Osteocyte (in vitro differentiated cells): ENCODE measurements at regions not wholly inside any gene's neighbourhood (a gene's known extent, or its start where the extent isn't known, plus 50 kb on each side); places are given as distances from the start of the nearest gene placed in this dataset.

Experiments used
- DNase-seq: peaks from one replicate; pipeline ENCODE4 v3.0.0; 2021; ENCODE audit warnings: mixed read lengths; ENCODE audit not compliant: unreplicated experiment; ENCODE audit errors: extremely low spot score
- H3K27ac Mint-ChIP-seq: one replicate; pipeline ENCODE4 v1.8.0; 2021; ENCODE audit warnings: mild to moderate bottlenecking, mixed read lengths; ENCODE audit not compliant: unreplicated experiment
- H3K27me3 Mint-ChIP-seq: one replicate; pipeline ENCODE4 v1.8.0; 2021; ENCODE audit warnings: mixed read lengths; ENCODE audit not compliant: unreplicated experiment
- H3K36me3 Mint-ChIP-seq: one replicate; pipeline ENCODE4 v1.8.0; 2021; ENCODE audit warnings: mixed read lengths; ENCODE audit not compliant: unreplicated experiment
- H3K4me1 Mint-ChIP-seq: one replicate; pipeline ENCODE4 v1.8.0; 2021; ENCODE audit warnings: mixed read lengths; ENCODE audit not compliant: unreplicated experiment
- H3K4me3 Mint-ChIP-seq: one replicate; pipeline ENCODE4 v1.8.0; 2021; ENCODE audit warnings: mild to moderate bottlenecking, moderate library complexity, mixed read lengths; ENCODE audit not compliant: unreplicated experiment
- H3K9me3 Mint-ChIP-seq: one replicate; pipeline ENCODE4 v1.8.0; 2021; ENCODE audit warnings: mixed read lengths; ENCODE audit not compliant: unreplicated experiment
- CTCF ChIP-seq: fragments of 200-600 bp; sonication (generic); IDR thresholded peaks from 2 replicates; pipeline ENCODE4 v1.5.0; 2021; ENCODE audit warnings: antibody characterized with exemption, mild to moderate bottlenecking, moderate library complexity

- H3K27me3 Mint-ChIP-seq: no peaks in the 10 kb centered on the region
- H3K4me3 Mint-ChIP-seq: no peak overlapping the region
- DNase-seq: no peak
- peaks cover 18% of the 10 kb centered on the region for H3K4me1 Mint-ChIP-seq
- H3K27ac Mint-ChIP-seq: no peak overlapping the region
- no peaks in the 10 kb centered on the region for H3K36me3 Mint-ChIP-seq
- H3K9me3 Mint-ChIP-seq: no peaks in the 10 kb centered on the region
- no peak for TF ChIP-seq CTCF
Measured at GRCh38 chr12:92543359-92543758, 159.4 kb upstream of the PLEKHG7 start.

- DNase-seq: no peak
- H3K36me3 Mint-ChIP-seq: no peaks in the 10 kb centered on the region
- peaks cover 18% of the 10 kb centered on the region for H3K4me1 Mint-ChIP-seq
- no peak overlapping the region for H3K4me3 Mint-ChIP-seq
- no peaks in the 10 kb centered on the region for H3K9me3 Mint-ChIP-seq
- TF ChIP-seq CTCF: no peak
- H3K27ac Mint-ChIP-seq: no peak overlapping the region
- H3K27me3 Mint-ChIP-seq: no peaks in the 10 kb centered on the region
Measured at GRCh38 chr12:92541731-92542130, 161.1 kb upstream of the PLEKHG7 start.

- H3K4me3 Mint-ChIP-seq: no peak overlapping the region
- DNase-seq: no peak
Measured at GRCh38 chr12:92540782-92541423, 161.9 kb upstream of the PLEKHG7 start.

GRCh38 chr12:92539976-92540781 lies 162.6 kb upstream of the PLEKHG7 start:
- peak; percentile 31 for TF ChIP-seq CTCF
- H3K9me3 Mint-ChIP-seq: no peaks in the 10 kb centered on the region
- H3K4me3 Mint-ChIP-seq: no peak overlapping the region
- no peaks in the 10 kb centered on the region for H3K27me3 Mint-ChIP-seq
- DNase-seq: no peak
- no peaks in the 10 kb centered on the region for H3K36me3 Mint-ChIP-seq
- H3K4me1 Mint-ChIP-seq: peaks cover 18% of the 10 kb centered on the region
- peak overlapping the region; percentile 32 for H3K27ac Mint-ChIP-seq

More at GRCh38 chr12:92540782-92541423, 161.9 kb upstream of the PLEKHG7 start:
- Mint-ChIP-seq H3K27ac (peak overlapping the region; percentile 31), H3K4me1 (peaks cover 18% of the 10 kb centered on the region), H3K27me3 (no peaks in the 10 kb centered on the region), H3K9me3 (no peaks in the 10 kb centered on the region), H3K36me3 (no peaks in the 10 kb centered on the region)
- no peak for TF ChIP-seq CTCF

- Mint-ChIP-seq H3K27me3 (no peaks in the 10 kb centered on the region), H3K27ac (no peak overlapping the region), H3K4me3 (no peak overlapping the region), H3K36me3 (no peaks in the 10 kb centered on the region), H3K4me1 (peaks cover 19% of the 10 kb centered on the region), H3K9me3 (no peaks in the 10 kb centered on the region)
- TF ChIP-seq CTCF: no peak
- DNase-seq: no peak
Measured at GRCh38 chr12:92539110-92539749, 163.6 kb upstream of the PLEKHG7 start.
